Erythroblast (primary cell): ENCODE measurements at regions not wholly inside any gene's neighbourhood (a gene's known extent, or its start where the extent isn't known, plus 50 kb on each side); places are given as distances from the start of the nearest gene placed in this dataset.

Experiments
- GATA1 ChIP-seq: IDR thresholded peaks from 2 replicates; pipeline ENCODE4 v1.6.1; 2011; ENCODE audit warnings: low read depth, mild to moderate bottlenecking, control low read depth, low read length, moderate library complexity
- POLR2A ChIP-seq: IDR thresholded peaks from 2 replicates; pipeline ENCODE4 v1.6.1; 2011; ENCODE audit warnings: mild to moderate bottlenecking, low read length

GRCh38 chr11:123356539-123356938 lies 73.5 kb upstream of the GRAMD1B start:
- TF ChIP-seq POLR2A, result no peak
- TF ChIP-seq GATA1, result no peak
